IMR-90 (cell line): ENCODE measurements at regions not wholly inside any gene's neighbourhood (a gene's known extent, or its start where the extent isn't known, plus 50 kb on each side); places are given as distances from the start of the nearest gene placed in this dataset.

Experiments
- ATAC-seq: fragments of 200-7000 bp; cut with Tn5 transposase; 2 replicates; pipeline ENCODE4 v1.9.1; 2020; ENCODE audit warnings: low read depth, mild to moderate bottlenecking, moderate library complexity
- BruUV-seq: library from RNA; stranded (reverse); fragments of 400-500 nt; replicated peaks from 2 replicates; lab custom pipeline; 2021; lab: Mats Ljungman, UMichigan
- CTCF ChIA-PET: fragments of 300-600 bp; formaldehyde crosslinking; extraction: SDS; loops from one replicate; lab custom pipeline; 2021; ENCODE audit warnings: antibody characterized with exemption; lab: Yijun Ruan, JAX
- POLR2A ChIA-PET: fragments of 300-600 bp; sonication (Branson Sonifier 250); formaldehyde crosslinking; loops from one replicate; lab custom pipeline; 2022; ENCODE audit warnings: antibody characterized with exemption; ENCODE audit not compliant: unreplicated experiment; lab: Charles Lee
- DNase-seq: peaks from one replicate; pipeline ENCODE4 v3.0.0; 2013
- H2AFZ ChIP-seq: replicated peaks from 2 replicates; pipeline ENCODE3; 2013; ENCODE audit warnings: low read length, mild to moderate bottlenecking; ENCODE audit not compliant: poor library complexity
- H2AK5ac ChIP-seq: 2 replicates; pipeline ENCODE4 v1.6.1; 2013; ENCODE audit warnings: low read depth, low read length, inconsistent platforms
- H2AK9ac ChIP-seq: replicated peaks from 2 replicates; pipeline ENCODE3; 2013; ENCODE audit warnings: mild to moderate bottlenecking, low read depth, low read length, moderate library complexity; ENCODE audit not compliant: poor library complexity
- H2BK120ac ChIP-seq: 2 replicates; pipeline ENCODE4 v1.6.1; 2013; ENCODE audit warnings: low read depth, low read length, inconsistent platforms
- H2BK15ac ChIP-seq: 3 replicates; pipeline ENCODE4 v1.6.1; 2013; ENCODE audit warnings: low read depth, low read length, inconsistent platforms
- H2BK20ac ChIP-seq: 2 replicates; pipeline ENCODE4 v1.6.1; 2013; ENCODE audit warnings: low read depth, mild to moderate bottlenecking, inconsistent platforms, low read length, moderate library complexity
- H2BK5ac ChIP-seq: 2 replicates; pipeline ENCODE4 v1.6.1; 2013; ENCODE audit warnings: mild to moderate bottlenecking, low read depth, low read length, inconsistent platforms; ENCODE audit not compliant: poor library complexity, severe bottlenecking
- H3K14ac ChIP-seq: replicated peaks from 2 replicates; pipeline ENCODE4 v1.6.1; 2013; ENCODE audit warnings: low read depth, low read length, inconsistent platforms
- H3K18ac ChIP-seq: 2 replicates; pipeline ENCODE4 v1.6.1; 2013; ENCODE audit warnings: low read depth, low read length, control low read depth
- H3K23ac ChIP-seq: 2 replicates; pipeline ENCODE4 v1.6.1; 2013; ENCODE audit warnings: low read depth, low read length, inconsistent platforms
- H3K27ac ChIP-seq: 2 replicates; pipeline ENCODE4 v1.5.1; 2013; ENCODE audit warnings: mild to moderate bottlenecking, control low read depth, low read length; ENCODE audit not compliant: insufficient read depth
- H3K27me3 ChIP-seq: 2 replicates; pipeline ENCODE4 v1.6.1; 2013; ENCODE audit warnings: low read length; ENCODE audit not compliant: control insufficient read depth, insufficient read depth
- H3K36me3 ChIP-seq: 2 replicates; pipeline ENCODE4 v1.6.1; 2013; ENCODE audit warnings: low read length, mixed read lengths; ENCODE audit not compliant: control insufficient read depth, insufficient read depth
- H3K4ac ChIP-seq: 2 replicates; pipeline ENCODE4 v1.6.1; 2013; ENCODE audit warnings: low read depth, low read length, inconsistent platforms
- H3K4me1 ChIP-seq: 2 replicates; pipeline ENCODE4 v1.6.1; 2013; ENCODE audit warnings: low read length, mixed read lengths; ENCODE audit not compliant: control insufficient read depth, insufficient read depth
- H3K4me2 ChIP-seq: 2 replicates; pipeline ENCODE4 v1.6.1; 2013; ENCODE audit warnings: low read depth, mild to moderate bottlenecking, control low read depth, low read length, moderate library complexity
- H3K4me3 ChIP-seq: 2 replicates; pipeline ENCODE4 v1.5.1; 2013; ENCODE audit warnings: low read depth, mild to moderate bottlenecking, control low read depth, low read length, moderate library complexity; ENCODE audit not compliant: insufficient read depth
- H3K56ac ChIP-seq: 2 replicates; pipeline ENCODE4 v1.6.1; 2013; ENCODE audit warnings: low read length, inconsistent platforms; ENCODE audit not compliant: insufficient read depth; ENCODE audit errors: extremely low read depth
- H3K79me1 ChIP-seq, 2 experiments: 2 replicates each; pipeline ENCODE4 v1.6.1; 2013; ENCODE audit warnings: low read length in 2 of 2, inconsistent platforms in 1 of 2, low read depth in 1 of 2
- H3K9ac ChIP-seq: 2 replicates; pipeline ENCODE4 v1.6.1; 2013; ENCODE audit warnings: low read depth, low read length, control low read depth
- H3K9me1 ChIP-seq: 2 replicates; pipeline ENCODE4 v1.6.1; 2013; ENCODE audit warnings: low read length, inconsistent platforms; ENCODE audit not compliant: insufficient read depth
- H3K9me3 ChIP-seq: 2 replicates; pipeline ENCODE4 v1.6.1; 2013; ENCODE audit warnings: low read length; ENCODE audit not compliant: control insufficient read depth, insufficient read depth
- H4K20me1 ChIP-seq: 2 replicates; pipeline ENCODE4 v1.6.1; 2013; ENCODE audit warnings: low read length, inconsistent platforms; ENCODE audit not compliant: insufficient read depth
- H4K5ac ChIP-seq: 2 replicates; pipeline ENCODE4 v1.6.1; 2013; ENCODE audit warnings: mild to moderate bottlenecking, low read depth, low read length, control low read depth
- H4K8ac ChIP-seq, 2 experiments: 2 replicates each; pipeline ENCODE4 v1.6.1; 2013; ENCODE audit warnings: low read depth in 2 of 2, low read length in 2 of 2, control low read depth in 1 of 2, inconsistent platforms in 1 of 2
- H4K91ac ChIP-seq: 2 replicates; pipeline ENCODE4 v1.6.1; 2013; ENCODE audit warnings: low read depth, low read length, inconsistent platforms; ENCODE audit not compliant: insufficient read depth
- BHLHE40 ChIP-seq: fragments of 150-350 bp; IDR thresholded peaks from 2 replicates; pipeline ENCODE4 v1.6.1; 2016; ENCODE audit warnings: mild to moderate bottlenecking, low read depth, low read length
- CEBPB ChIP-seq: IDR thresholded peaks from 2 replicates; pipeline ENCODE4 v1.6.1; 2012; ENCODE audit warnings: low read depth, low read length, improper control_type of control experiment
- CHD1 ChIP-seq: IDR thresholded peaks from 2 replicates; pipeline ENCODE4 v1.6.1; 2012; ENCODE audit warnings: low read depth, low read length, improper control_type of control experiment
- FOS ChIP-seq: fragments of 150-350 bp; IDR thresholded peaks from 2 replicates; pipeline ENCODE4 v1.6.1; 2016; ENCODE audit warnings: low read depth, low read length
- MAFK ChIP-seq: IDR thresholded peaks from 2 replicates; pipeline ENCODE4 v1.6.1; 2012; ENCODE audit warnings: low read depth, low read length, improper control_type of control experiment
- MAZ ChIP-seq: IDR thresholded peaks from 2 replicates; pipeline ENCODE4 v1.6.1; 2012; ENCODE audit warnings: low read depth, mild to moderate bottlenecking, low read length, improper control_type of control experiment, moderate library complexity, borderline replicate concordance
- NFE2L2 ChIP-seq: fragments of 150-350 bp; IDR thresholded peaks from 2 replicates; pipeline ENCODE4 v1.6.1; 2016; ENCODE audit warnings: low read depth, mild to moderate bottlenecking, low read length
- RCOR1 ChIP-seq: IDR thresholded peaks from 2 replicates; pipeline ENCODE4 v1.6.1; 2012; ENCODE audit warnings: mild to moderate bottlenecking, low read length, improper control_type of control experiment; ENCODE audit not compliant: insufficient replicate concordance
- SMC3 ChIP-seq: fragments of 150-350 bp; IDR thresholded peaks from 2 replicates; pipeline ENCODE4 v1.6.1; 2016; ENCODE audit warnings: low read depth, mild to moderate bottlenecking, antibody characterized with exemption, low read length, moderate library complexity
- WGBS, 2 experiments: methylation state at CpG; one replicate each; pipeline versions ENCODE4 v1.1.5 to v1.1.7; 2013; ENCODE audit warnings: missing lambda C conversion rate in 2 of 2; ENCODE audit not compliant: insufficient read length in 1 of 2; ENCODE audit errors: extremely low coverage in 2 of 2; 5-methylcytosine and 5-hydroxymethylcytosine counted together
- dilution Hi-C: fragments of 300-500 bp; cut with HindIII; formaldehyde crosslinking; loops from one replicate; pipeline ENCODE4 v1.14.3; 2018; ENCODE audit warnings: low sequenced_read_pairs; ENCODE audit not compliant: unreplicated experiment
- in situ Hi-C: fragments of 300-500 bp; cut with MboI; formaldehyde crosslinking; loops from 3 replicates; pipeline ENCODE4 v1.14.3; 2019; ENCODE audit warnings: low sequenced_read_pairs, inconsistent platforms, mixed read lengths
- intact Hi-C: fragments of 100-400 bp; cut with micrococcal nuclease; formaldehyde crosslinking; loops from 2 replicates; pipeline ENCODE4 v1.10.0; 2022
- TF ChIP-seq, protein P1 (sequence below): fragments of 150-350 bp; IDR thresholded peaks from 2 replicates; pipeline ENCODE4 v1.6.1; 2017; ENCODE audit warnings: mild to moderate bottlenecking, antibody characterized with exemption, low read length, low read depth
- TF ChIP-seq, protein P2 (sequence below): conservative IDR thresholded peaks from 2 replicates; pipeline ENCODE4 v1.5.1; 2012; ENCODE audit warnings: mild to moderate bottlenecking, low read depth, low read length, improper control_type of control experiment
- TF ChIP-seq, protein P3 (sequence below): fragments of 150-350 bp; IDR thresholded peaks from 2 replicates; pipeline ENCODE4 v1.6.1; 2016; ENCODE audit warnings: low read depth, mild to moderate bottlenecking, low read length, moderate library complexity, borderline replicate concordance

DNA sequence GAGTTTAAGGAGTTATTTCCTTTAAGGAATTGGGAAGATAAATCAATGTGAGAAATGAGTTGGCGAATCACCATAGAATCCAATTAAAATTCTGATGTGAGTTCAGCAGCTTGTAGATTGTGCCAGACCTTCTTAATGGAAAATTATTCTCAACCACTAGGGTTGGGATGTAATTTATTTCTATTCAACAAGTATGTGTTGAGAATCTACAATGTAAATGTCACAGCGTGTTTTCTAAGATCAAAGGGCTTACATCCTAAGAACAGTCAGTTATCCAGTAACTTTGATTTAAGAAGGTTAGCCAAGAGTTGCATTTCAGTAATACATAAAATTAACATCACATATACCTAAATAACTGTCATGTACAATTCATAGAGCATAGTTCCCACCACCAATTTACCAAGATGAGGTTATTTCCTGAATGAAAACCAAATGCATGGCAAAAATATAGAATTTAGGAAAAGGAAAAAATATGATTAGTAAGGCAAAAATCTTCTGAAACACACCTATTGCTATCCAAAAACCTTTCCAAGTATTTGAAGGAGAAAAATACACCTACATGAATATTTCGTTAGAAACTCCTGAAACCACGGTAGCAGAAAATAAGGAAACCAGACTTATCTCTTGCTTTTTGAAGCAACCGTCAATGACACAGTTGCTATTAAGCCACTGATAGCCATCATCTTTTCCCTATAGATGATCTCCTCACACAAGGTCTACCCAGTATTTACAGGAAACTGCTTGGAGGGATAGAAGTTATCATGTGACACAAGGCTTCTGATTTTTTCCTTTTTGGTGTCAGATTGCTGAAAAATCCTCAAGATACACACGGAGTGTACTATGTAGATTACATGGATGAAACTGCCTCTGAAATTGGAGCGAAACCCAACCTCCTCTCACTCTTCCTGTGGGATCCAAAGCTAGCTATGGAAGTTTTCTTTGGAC lies 259.4 kb upstream of the POGK start (continued):
- TF ChIP-seq FOS, result no peak

DNA sequence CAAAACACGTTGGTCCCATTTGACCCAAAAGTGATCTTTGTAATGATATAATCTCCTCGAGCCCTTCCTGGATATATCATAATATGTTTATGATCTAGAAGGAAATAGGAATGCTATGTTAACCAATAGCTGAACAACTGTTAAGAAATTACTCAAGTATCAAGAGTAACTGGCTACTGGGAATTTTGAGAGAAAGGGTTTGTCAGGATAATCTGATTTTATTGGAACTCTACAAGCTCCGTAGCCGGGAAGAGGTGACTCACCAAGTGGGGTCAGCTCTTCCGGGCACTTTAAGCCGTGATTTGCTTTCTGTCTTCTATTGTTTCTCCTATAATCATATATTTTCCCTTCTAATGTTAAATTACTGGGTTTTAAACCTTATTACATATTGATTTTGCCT lies 250.5 kb upstream of the POGK start:
- Histone ChIP-seq H2BK20ac (no peak overlapping the region), H4K5ac (no peak overlapping the region), H3K9ac (no peak overlapping the region), H2BK5ac (no peak overlapping the region), H4K91ac (no peak overlapping the region), H4K20me1 (no peaks in the 10 kb centered on the region), H3K14ac (no peak overlapping the region), H4K8ac (no peak overlapping the region), H3K79me1 (no peaks in the 10 kb centered on the region), H3K4me1 (no peaks in the 10 kb centered on the region), H2AK9ac (no peak overlapping the region), H3K9me1 (no peaks in the 10 kb centered on the region), H3K27ac (no peak overlapping the region), H3K9me3 (peaks cover 7% of the 10 kb centered on the region), H2AK5ac (no peak overlapping the region), H3K56ac (no peak overlapping the region), H3K4me2 (no peak overlapping the region), H2AFZ (no peak overlapping the region), H3K4ac (no peak overlapping the region), H3K4me3 (no peak overlapping the region), H3K27me3 (no peaks in the 10 kb centered on the region), H2BK15ac (no peak overlapping the region), H2BK120ac (no peak overlapping the region), H3K23ac (no peak overlapping the region), H3K36me3 (no peaks in the 10 kb centered on the region), H3K18ac (no peak overlapping the region)
- POLR2A ChIA-PET, result no interaction called here
- intact Hi-C loops (no loop called here), in situ Hi-C loops (no loop called here), dilution Hi-C loops (no loop called here)
- TF ChIP-seq MAFK (no peak), MAZ (no peak), BHLHE40 (no peak), CHD1 (no peak), NFE2L2 (no peak), FOS (no peak), RCOR1 (no peak), CEBPB (no peak), SMC3 (no peak)
- TF ChIP-seq, protein P1, sequence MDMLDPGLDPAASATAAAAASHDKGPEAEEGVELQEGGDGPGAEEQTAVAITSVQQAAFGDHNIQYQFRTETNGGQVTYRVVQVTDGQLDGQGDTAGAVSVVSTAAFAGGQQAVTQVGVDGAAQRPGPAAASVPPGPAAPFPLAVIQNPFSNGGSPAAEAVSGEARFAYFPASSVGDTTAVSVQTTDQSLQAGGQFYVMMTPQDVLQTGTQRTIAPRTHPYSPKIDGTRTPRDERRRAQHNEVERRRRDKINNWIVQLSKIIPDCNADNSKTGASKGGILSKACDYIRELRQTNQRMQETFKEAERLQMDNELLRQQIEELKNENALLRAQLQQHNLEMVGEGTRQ, result no peak
- TF ChIP-seq, protein P2, sequence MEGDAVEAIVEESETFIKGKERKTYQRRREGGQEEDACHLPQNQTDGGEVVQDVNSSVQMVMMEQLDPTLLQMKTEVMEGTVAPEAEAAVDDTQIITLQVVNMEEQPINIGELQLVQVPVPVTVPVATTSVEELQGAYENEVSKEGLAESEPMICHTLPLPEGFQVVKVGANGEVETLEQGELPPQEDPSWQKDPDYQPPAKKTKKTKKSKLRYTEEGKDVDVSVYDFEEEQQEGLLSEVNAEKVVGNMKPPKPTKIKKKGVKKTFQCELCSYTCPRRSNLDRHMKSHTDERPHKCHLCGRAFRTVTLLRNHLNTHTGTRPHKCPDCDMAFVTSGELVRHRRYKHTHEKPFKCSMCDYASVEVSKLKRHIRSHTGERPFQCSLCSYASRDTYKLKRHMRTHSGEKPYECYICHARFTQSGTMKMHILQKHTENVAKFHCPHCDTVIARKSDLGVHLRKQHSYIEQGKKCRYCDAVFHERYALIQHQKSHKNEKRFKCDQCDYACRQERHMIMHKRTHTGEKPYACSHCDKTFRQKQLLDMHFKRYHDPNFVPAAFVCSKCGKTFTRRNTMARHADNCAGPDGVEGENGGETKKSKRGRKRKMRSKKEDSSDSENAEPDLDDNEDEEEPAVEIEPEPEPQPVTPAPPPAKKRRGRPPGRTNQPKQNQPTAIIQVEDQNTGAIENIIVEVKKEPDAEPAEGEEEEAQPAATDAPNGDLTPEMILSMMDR, result no peak
- TF ChIP-seq, protein P3, sequence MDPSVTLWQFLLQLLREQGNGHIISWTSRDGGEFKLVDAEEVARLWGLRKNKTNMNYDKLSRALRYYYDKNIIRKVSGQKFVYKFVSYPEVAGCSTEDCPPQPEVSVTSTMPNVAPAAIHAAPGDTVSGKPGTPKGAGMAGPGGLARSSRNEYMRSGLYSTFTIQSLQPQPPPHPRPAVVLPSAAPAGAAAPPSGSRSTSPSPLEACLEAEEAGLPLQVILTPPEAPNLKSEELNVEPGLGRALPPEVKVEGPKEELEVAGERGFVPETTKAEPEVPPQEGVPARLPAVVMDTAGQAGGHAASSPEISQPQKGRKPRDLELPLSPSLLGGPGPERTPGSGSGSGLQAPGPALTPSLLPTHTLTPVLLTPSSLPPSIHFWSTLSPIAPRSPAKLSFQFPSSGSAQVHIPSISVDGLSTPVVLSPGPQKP, result no peak
- WGBS, 2 experiments, result no CpG with 5 or more reads among the region's 6 CpGs
- no peak for DNase-seq
- ATAC-seq, result no peak
- BruUV-seq, result no TSS peak
- CTCF ChIA-PET, result no interaction called here
